ENCODE measurements at regions not wholly inside any gene's neighbourhood (a gene's known extent, or its start where the extent isn't known, plus 50 kb on each side); places are given as distances from the start of the nearest gene placed in this dataset.
"Not testable (repeated sequence)": the region's sequence is repeated elsewhere in the genome, so short reads cannot be mapped to it uniquely, and the experiment has no call there.

- H4K20me1 ChIP-seq (ENCODE audit: insufficient read depth, low read length), result no peaks in the 10 kb centered on the region
- no peak overlapping the region for H3K4me2 ChIP-seq (ENCODE audit: low read length)
- no peak overlapping the region for H3K4me3 ChIP-seq (ENCODE audit: low read depth, low read length, poor library complexity, severe bottlenecking)
- H3K36me3 ChIP-seq (ENCODE audit: insufficient read depth, low read length), result no peaks in the 10 kb centered on the region
- ChIA-PET CTCF (ENCODE audit: unreplicated experiment) (no interaction called here), POLR2A (no interaction called here)
- TF ChIP-seq EZH2phosphoT487 (IDR thresholded peaks at IDR 0.05; ENCODE audit: borderline replicate concordance, low read depth, low read length) (no peak), CTCF (conservative IDR thresholded peaks at IDR 0.05; ENCODE audit: low read length) (no peak)
- H3K27ac ChIP-seq (ENCODE audit: low read depth, low read length, poor library complexity, severe bottlenecking), result no peak overlapping the region
- no peaks in the 10 kb centered on the region for H3K9me3 ChIP-seq (ENCODE audit: low read length)
- intact Hi-C loops (cut with micrococcal nuclease; ENCODE audit: unreplicated experiment), result no loop called here
- no peaks in the 10 kb centered on the region for H3K4me1 ChIP-seq (ENCODE audit: insufficient read depth, low read length, poor library complexity, severe bottlenecking)
- H3K79me2 ChIP-seq (ENCODE audit: insufficient read depth, low read depth, low read length), result no peaks in the 10 kb centered on the region
- H2AFZ ChIP-seq (ENCODE audit: low read length), result no peak overlapping the region
- H3K9me2 ChIP-seq (ENCODE audit: insufficient read depth, low read length), result no peaks in the 10 kb centered on the region
- DNase-seq (ENCODE audit: low spot score), result no peak
- no TSS peak for BruUV-seq (replicated peaks)
Observed at GRCh38 chr3:130814691-130815472, 68.3 kb upstream of the PIK3R4 start.

- H2AFZ ChIP-seq (ENCODE audit: low read length), result no peak overlapping the region
- H3K36me3 ChIP-seq (ENCODE audit: insufficient read depth, low read length), result no peaks in the 10 kb centered on the region
- H3K4me1 ChIP-seq (ENCODE audit: insufficient read depth, low read length, poor library complexity, severe bottlenecking), result no peaks in the 10 kb centered on the region
- POLR2A ChIA-PET, result interaction anchor here (0.6 kb wide), 1 partner anchor 144 kb away, joined by 3 read pairs; no protein-coding TSS in a partner anchor
- no peaks in the 10 kb centered on the region for H4K20me1 ChIP-seq (ENCODE audit: insufficient read depth, low read length)
- H3K4me2 ChIP-seq (ENCODE audit: low read length), result no peak overlapping the region
- no peak for TF ChIP-seq EZH2phosphoT487 (IDR thresholded peaks at IDR 0.05; ENCODE audit: borderline replicate concordance, low read depth, low read length)
- TF ChIP-seq CTCF (conservative IDR thresholded peaks at IDR 0.05; ENCODE audit: low read length), result no peak
- DNase-seq (ENCODE audit: low spot score), result no peak
- H3K27ac ChIP-seq (ENCODE audit: low read depth, low read length, poor library complexity, severe bottlenecking), result no peak overlapping the region
- intact Hi-C loops (cut with micrococcal nuclease; ENCODE audit: unreplicated experiment), result no loop called here
- no peaks in the 10 kb centered on the region for H3K9me3 ChIP-seq (ENCODE audit: low read length)
- no peaks in the 10 kb centered on the region for H3K9me2 ChIP-seq (ENCODE audit: insufficient read depth, low read length)
- BruUV-seq (replicated peaks), result no TSS peak
- H3K4me3 ChIP-seq (ENCODE audit: low read depth, low read length, poor library complexity, severe bottlenecking), result no peak overlapping the region
- CTCF ChIA-PET (ENCODE audit: unreplicated experiment), result no interaction called here
- H3K79me2 ChIP-seq (ENCODE audit: insufficient read depth, low read depth, low read length), result no peaks in the 10 kb centered on the region
Observed at GRCh38 chr3:130816561-130817445, 70.2 kb upstream of the PIK3R4 start.

- BruUV-seq (replicated peaks); H4K20me1 ChIP-seq (ENCODE audit: insufficient read depth, low read length); H2AFZ ChIP-seq (ENCODE audit: low read length); H3K36me3 ChIP-seq (ENCODE audit: insufficient read depth, low read length); POLR2A ChIA-PET; intact Hi-C loops (cut with micrococcal nuclease; ENCODE audit: unreplicated experiment); H3K79me2 ChIP-seq (ENCODE audit: insufficient read depth, low read depth, low read length); H3K4me3 ChIP-seq (ENCODE audit: low read depth, low read length, poor library complexity, severe bottlenecking); H3K27ac ChIP-seq (ENCODE audit: low read depth, low read length, poor library complexity, severe bottlenecking); DNase-seq (ENCODE audit: low spot score); H3K4me2 ChIP-seq (ENCODE audit: low read length); H3K4me1 ChIP-seq (ENCODE audit: insufficient read depth, low read length, poor library complexity, severe bottlenecking); H3K9me2 ChIP-seq (ENCODE audit: insufficient read depth, low read length); CTCF ChIA-PET (ENCODE audit: unreplicated experiment); H3K9me3 ChIP-seq (ENCODE audit: low read length): not testable (repeated sequence)
Observed at GRCh38 chr3:130818066-130818465, 71.4 kb upstream of the PIK3R4 start.

Measured in OCI-LY7 (cell line).